PC-3 (cell line): ENCODE measurements at regions not wholly inside any gene's neighbourhood (a gene's known extent, or its start where the extent isn't known, plus 50 kb on each side); places are given as distances from the start of the nearest gene placed in this dataset.

Experiments
- ATAC-seq: fragments of 200-7000 bp; cut with Tn5 transposase; 2 replicates; pipeline ENCODE4 v1.9.1; 2020; ENCODE audit warnings: mild to moderate bottlenecking, moderate library complexity
- BruUV-seq: library from RNA; stranded (reverse); fragments of 400-500 nt; replicated peaks from 2 replicates; lab custom pipeline; 2021; lab: Mats Ljungman, UMichigan
- CTCF ChIA-PET: fragments of 300-600 bp; sonication (Branson Sonifier 250); formaldehyde crosslinking; loops from one replicate; lab custom pipeline; 2022; ENCODE audit warnings: antibody characterized with exemption; lab: Charles Lee
- POLR2A ChIA-PET: fragments of 300-600 bp; sonication (Branson Sonifier 250); formaldehyde crosslinking; loops from one replicate; lab custom pipeline; 2022; ENCODE audit warnings: antibody characterized with exemption; ENCODE audit not compliant: unreplicated experiment; lab: Charles Lee
- DNase-seq: peaks from one replicate; pipeline ENCODE4 v3.0.0-alpha.2; 2015
- H2AFZ ChIP-seq: fragments of 300-600 bp; sonication (generic); 2 replicates; pipeline ENCODE4 v1.6.0; 2016; ENCODE audit warnings: antibody characterized with exemption, low read length
- H3F3A ChIP-seq: fragments of 300-600 bp; sonication (generic); one replicate; pipeline ENCODE4 v1.6.0; 2017; ENCODE audit warnings: antibody characterized with exemption, low read length, control low read depth, mild to moderate bottlenecking; ENCODE audit not compliant: unreplicated experiment
- H3K27ac ChIP-seq: fragments of 300-600 bp; sonication (generic); 2 replicates; pipeline ENCODE4 v1.5.1; 2016; ENCODE audit warnings: mild to moderate bottlenecking, low read length
- H3K27me3 ChIP-seq: fragments of 300-600 bp; sonication (generic); 2 replicates; pipeline ENCODE4 v1.6.1; 2016; ENCODE audit warnings: low read length, mixed read lengths
- H3K36me3 ChIP-seq: fragments of 300-600 bp; sonication (generic); 2 replicates; pipeline ENCODE4 v1.6.1; 2016; ENCODE audit warnings: low read depth, mixed run types, low read length, mixed read lengths
- H3K4me1 ChIP-seq: fragments of 300-600 bp; sonication (generic); 2 replicates; pipeline ENCODE4 v1.5.1; 2016; ENCODE audit warnings: low read length; ENCODE audit not compliant: insufficient read depth
- H3K4me2 ChIP-seq: fragments of 300-600 bp; sonication (generic); 2 replicates; pipeline ENCODE4 v1.6.0; 2016; ENCODE audit warnings: low read length
- H3K4me3 ChIP-seq: fragments of 300-600 bp; sonication (generic); 2 replicates; pipeline ENCODE4 v1.5.1; 2016; ENCODE audit warnings: mild to moderate bottlenecking, low read length, mixed read lengths
- H3K79me2 ChIP-seq: fragments of 300-600 bp; sonication (generic); 2 replicates; pipeline ENCODE4 v1.6.1; 2017; ENCODE audit warnings: low read length, mixed read lengths
- H3K9ac ChIP-seq: fragments of 300-600 bp; sonication (generic); 2 replicates; pipeline ENCODE4 v1.6.0; 2016; ENCODE audit warnings: mild to moderate bottlenecking, low read length
- H3K9me2 ChIP-seq: fragments of 300-600 bp; sonication (generic); replicated peaks from 2 replicates; pipeline ENCODE4 v1.6.1; 2016; ENCODE audit warnings: mixed run types, low read length, mixed read lengths
- H3K9me3 ChIP-seq: fragments of 300-600 bp; sonication (generic); 2 replicates; pipeline ENCODE4 v1.6.1; 2016; ENCODE audit warnings: low read length, mixed read lengths
- H4K20me1 ChIP-seq: fragments of 300-600 bp; sonication (generic); 2 replicates; pipeline ENCODE4 v1.6.1; 2016; ENCODE audit warnings: low read length, mixed read lengths
- EZH2 ChIP-seq: fragments of 300-600 bp; sonication (generic); IDR thresholded peaks from one replicate; pipeline ENCODE4 v1.6.1; 2017; ENCODE audit warnings: antibody characterized with exemption, mild to moderate bottlenecking, low read length; ENCODE audit not compliant: unreplicated experiment
- EZH2phosphoT487 ChIP-seq: fragments of 300-600 bp; sonication (generic); IDR thresholded peaks from 2 replicates; pipeline ENCODE4 v1.6.1; 2018; ENCODE audit warnings: mild to moderate bottlenecking, antibody characterized with exemption, low read length, borderline replicate concordance
- intact Hi-C: fragments of 100-400 bp; cut with micrococcal nuclease; formaldehyde crosslinking; loops from 2 replicates; pipeline ENCODE4 v1.9.0; 2023
- TF ChIP-seq, protein P1 (sequence below): fragments of 300-600 bp; sonication (generic); conservative IDR thresholded peaks from 2 replicates; pipeline ENCODE4 v1.5.1; 2017; ENCODE audit warnings: antibody characterized with exemption, low read depth, mild to moderate bottlenecking, low read length

GRCh38 chr16:79393127-79393526, 207.4 kb downstream of the MAF start:
- Histone ChIP-seq H3K4me3 (no peak overlapping the region), H3K27ac (no peak overlapping the region), H3K9ac (no peak overlapping the region), H3K4me1 (no peaks in the 10 kb centered on the region), H4K20me1 (no peaks in the 10 kb centered on the region), H3K27me3 (no peaks in the 10 kb centered on the region), H2AFZ (no peak overlapping the region), H3K9me3 (no peaks in the 10 kb centered on the region), H3F3A (no peaks in the 10 kb centered on the region), H3K4me2 (no peak overlapping the region), H3K36me3 (no peaks in the 10 kb centered on the region), H3K79me2 (no peaks in the 10 kb centered on the region), H3K9me2 (no peaks in the 10 kb centered on the region)
- DNase-seq: no peak
- ATAC-seq: no peak
- no TSS peak for BruUV-seq
- POLR2A ChIA-PET: no interaction called here
- intact Hi-C loops: no loop called here
- CTCF ChIA-PET: no interaction called here
- TF ChIP-seq, protein P1, sequence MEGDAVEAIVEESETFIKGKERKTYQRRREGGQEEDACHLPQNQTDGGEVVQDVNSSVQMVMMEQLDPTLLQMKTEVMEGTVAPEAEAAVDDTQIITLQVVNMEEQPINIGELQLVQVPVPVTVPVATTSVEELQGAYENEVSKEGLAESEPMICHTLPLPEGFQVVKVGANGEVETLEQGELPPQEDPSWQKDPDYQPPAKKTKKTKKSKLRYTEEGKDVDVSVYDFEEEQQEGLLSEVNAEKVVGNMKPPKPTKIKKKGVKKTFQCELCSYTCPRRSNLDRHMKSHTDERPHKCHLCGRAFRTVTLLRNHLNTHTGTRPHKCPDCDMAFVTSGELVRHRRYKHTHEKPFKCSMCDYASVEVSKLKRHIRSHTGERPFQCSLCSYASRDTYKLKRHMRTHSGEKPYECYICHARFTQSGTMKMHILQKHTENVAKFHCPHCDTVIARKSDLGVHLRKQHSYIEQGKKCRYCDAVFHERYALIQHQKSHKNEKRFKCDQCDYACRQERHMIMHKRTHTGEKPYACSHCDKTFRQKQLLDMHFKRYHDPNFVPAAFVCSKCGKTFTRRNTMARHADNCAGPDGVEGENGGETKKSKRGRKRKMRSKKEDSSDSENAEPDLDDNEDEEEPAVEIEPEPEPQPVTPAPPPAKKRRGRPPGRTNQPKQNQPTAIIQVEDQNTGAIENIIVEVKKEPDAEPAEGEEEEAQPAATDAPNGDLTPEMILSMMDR: no peak
- no peak for TF ChIP-seq EZH2
- TF ChIP-seq EZH2phosphoT487: no peak

GRCh38 chr16:79392081-79392480, 208.5 kb downstream of the MAF start:
- TF ChIP-seq, protein P1: no peak
- TF ChIP-seq EZH2phosphoT487: no peak
- no peak for TF ChIP-seq EZH2
- Histone ChIP-seq H2AFZ (no peak overlapping the region), H3K27me3 (no peaks in the 10 kb centered on the region), H3F3A (no peaks in the 10 kb centered on the region), H3K4me1 (no peaks in the 10 kb centered on the region), H3K4me2 (no peak overlapping the region), H3K27ac (no peak overlapping the region), H3K36me3 (no peaks in the 10 kb centered on the region), H3K9ac (no peak overlapping the region), H3K9me3 (no peaks in the 10 kb centered on the region), H3K79me2 (no peaks in the 10 kb centered on the region), H4K20me1 (no peaks in the 10 kb centered on the region), H3K9me2 (no peaks in the 10 kb centered on the region), H3K4me3 (no peak overlapping the region)
- POLR2A ChIA-PET: no interaction called here
- CTCF ChIA-PET: no interaction called here
- DNase-seq (no peak), ATAC-seq (no peak)
- intact Hi-C loops: no loop called here
- BruUV-seq: no TSS peak

DNA sequence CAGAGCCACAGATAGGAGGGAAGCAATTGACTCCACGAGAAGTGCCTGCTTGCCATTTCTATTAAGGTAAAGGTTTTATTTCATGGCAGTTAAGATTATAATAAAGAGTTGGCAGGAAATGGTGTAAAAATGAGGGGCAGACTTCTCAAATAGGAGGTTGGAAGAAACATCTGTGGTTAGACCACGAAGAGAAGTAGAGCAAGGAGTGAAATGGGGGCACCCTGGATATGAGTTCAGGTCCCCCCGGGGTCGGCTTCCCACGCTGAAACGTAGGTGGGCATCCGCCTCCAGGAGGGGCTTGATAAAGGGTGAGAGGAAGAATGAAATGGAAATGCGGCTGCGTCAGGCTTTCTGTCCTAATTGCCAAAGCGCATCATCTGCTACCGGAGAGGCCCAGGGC, 209.1 kb downstream of the MAF start:
- BruUV-seq: no TSS peak
- POLR2A ChIA-PET: no interaction called here
- no peaks in the 10 kb centered on the region for H3K79me2 ChIP-seq
- intact Hi-C loops: no loop called here
- CTCF ChIA-PET: no interaction called here
- H4K20me1 ChIP-seq: no peaks in the 10 kb centered on the region
- no peaks in the 10 kb centered on the region for H3K27me3 ChIP-seq
- H3K27ac ChIP-seq: no peak overlapping the region
- TF ChIP-seq, protein P1: no peak
- TF ChIP-seq EZH2 (no peak), EZH2phosphoT487 (no peak)
- no peak overlapping the region for H3K9ac ChIP-seq
- ATAC-seq (no peak), DNase-seq (no peak)
- no peaks in the 10 kb centered on the region for H3K4me1 ChIP-seq
- no peaks in the 10 kb centered on the region for H3F3A ChIP-seq
- no peaks in the 10 kb centered on the region for H3K36me3 ChIP-seq
- no peaks in the 10 kb centered on the region for H3K9me2 ChIP-seq
- H3K9me3 ChIP-seq: no peaks in the 10 kb centered on the region
- H2AFZ ChIP-seq: no peak overlapping the region
- H3K4me2 ChIP-seq: no peak overlapping the region
- H3K4me3 ChIP-seq: no peak overlapping the region
